Left lung (tissue), 4 donors: ENCODE measurements at regions not wholly inside any gene's neighbourhood (a gene's known extent, or its start where the extent isn't known, plus 50 kb on each side); places are given as distances from the start of the nearest gene placed in this dataset.
"Not testable (repeated sequence)": the region's sequence is repeated elsewhere in the genome, so short reads cannot be mapped to it uniquely, and the experiment has no call there.

ENCODE experiments used
- ATAC-seq: fragments of 200-7000 bp; cut with Tn5 transposase; one replicate; pipeline ENCODE4 v1.9.1; 2020; ENCODE audit warnings: moderate library complexity
- DNase-seq, 4 donors: peaks; one replicate each; pipeline ENCODE4 v3.0.0-alpha.2; 2013 to 2020
- H3K27ac ChIP-seq, 2 donors: fragments of 200-600 bp; sonication (generic) in 1 of 2; one replicate each; pipeline versions ENCODE4 v1.5.0 to v1.8.0; 2020 to 2021
- H3K27me3 ChIP-seq, 2 donors: fragments of 200-600 bp; sonication (generic) in 1 of 2; one replicate each; pipeline versions ENCODE4 v1.5.0 to v1.8.0; 2020 to 2021
- H3K36me3 ChIP-seq, 2 donors: fragments of 200-600 bp; sonication (generic) in 1 of 2; one replicate each; pipeline versions ENCODE4 v1.5.0 to v1.8.0; 2020 to 2021
- H3K4me1 ChIP-seq, 2 donors: fragments of 200-600 bp; one replicate each; pipeline ENCODE4 v1.8.0; 2021
- H3K4me3 ChIP-seq, 2 donors: fragments of 200-600 bp; sonication (generic) in 1 of 2; one replicate each; pipeline versions ENCODE4 v1.5.0 to v1.8.0; 2020 to 2021; ENCODE audit warnings: mild to moderate bottlenecking in 1 of 2
- H3K9me3 ChIP-seq, 2 donors: fragments of 200-600 bp; sonication (generic) in 1 of 2; one replicate each; pipeline versions ENCODE4 v1.5.0 to v1.8.0; 2020 to 2021
- CTCF ChIP-seq, 2 donors: fragments of 200-600 bp; sonication (generic) in 1 of 2; IDR thresholded peaks; one replicate each; pipeline versions ENCODE4 v1.5.0 to v1.8.0; 2021; ENCODE audit warnings: antibody characterized with exemption in 2 of 2
- intact Hi-C, 2 donors: fragments of 100-400 bp; cut with DNase I; formaldehyde crosslinking; loops; one replicate each; pipeline versions ENCODE4 v1.11.2 to v1.14.2; 2022
- donor health status: DM: no; HTN: yes; CAD: no.
- donor health status: DM: no; HTN: no; CAD: no.

- Histone ChIP-seq H3K36me3 (no peaks in the 10 kb centered on the region), H3K4me3 (no peak overlapping the region), H3K27ac (peak overlapping the region in 1 of 2 donors; percentile 19), H3K27me3 (no peaks in the 10 kb centered on the region), H3K9me3 (no peaks in the 10 kb centered on the region), H3K4me1 (no peaks in the 10 kb centered on the region)
- ATAC-seq (no peak), DNase-seq (no peak)
- no peak for TF ChIP-seq CTCF (IDR thresholded peaks at IDR 0.05)
- intact Hi-C loops: no loop called here
Measured at GRCh38 chr17:16866436-16866835, 105.5 kb downstream of the TNFRSF13B start.

GRCh38 chr17:16865704-16866103, 106.2 kb downstream of the TNFRSF13B start:
- DNase-seq, H3K27me3 ChIP-seq, H3K36me3 ChIP-seq, H3K9me3 ChIP-seq, H3K4me1 ChIP-seq, H3K4me3 ChIP-seq, intact Hi-C loops: not testable (repeated sequence)
- peak; percentile 66 for ATAC-seq
- peak overlapping the region in 1 of 2 donors; percentile 19 for H3K27ac ChIP-seq

GRCh38 chr17:16865077-16865613, 106.8 kb downstream of the TNFRSF13B start:
- H3K27ac ChIP-seq, H3K4me3 ChIP-seq, H3K27me3 ChIP-seq, H3K36me3 ChIP-seq, H3K9me3 ChIP-seq, intact Hi-C loops, H3K4me1 ChIP-seq: not testable (repeated sequence)
- peak; percentile 88 for ATAC-seq
- DNase-seq: peak in 2 of 4 donors; percentile 75 to 88

- H3K27ac ChIP-seq, DNase-seq, H3K36me3 ChIP-seq, intact Hi-C loops, H3K27me3 ChIP-seq, H3K4me3 ChIP-seq, H3K9me3 ChIP-seq, H3K4me1 ChIP-seq: not testable (repeated sequence)
- peak; percentile 35 for ATAC-seq
Measured at GRCh38 chr17:16864462-16865076, 107.3 kb downstream of the TNFRSF13B start.

GRCh38 chr17:16861152-16861551, 110.8 kb downstream of the TNFRSF13B start:
- H3K9me3 ChIP-seq, intact Hi-C loops, ATAC-seq, H3K27me3 ChIP-seq, H3K36me3 ChIP-seq, H3K4me1 ChIP-seq, H3K4me3 ChIP-seq, H3K27ac ChIP-seq, DNase-seq: not testable (repeated sequence)

- intact Hi-C loops, ATAC-seq, H3K4me3 ChIP-seq, H3K27me3 ChIP-seq, H3K27ac ChIP-seq, H3K9me3 ChIP-seq, DNase-seq, H3K4me1 ChIP-seq, H3K36me3 ChIP-seq: not testable (repeated sequence)
Measured at GRCh38 chr17:16860467-16860866, 111.5 kb downstream of the TNFRSF13B start.

GRCh38 chr17:16859515-16859914, 112.4 kb downstream of the TNFRSF13B start:
- not testable (repeated sequence) for DNase-seq, H3K27ac ChIP-seq

GRCh38 chr17:16857746-16858145, 114.2 kb downstream of the TNFRSF13B start:
- H3K9me3 ChIP-seq, intact Hi-C loops, ATAC-seq: not testable (repeated sequence)

More at GRCh38 chr17:16859515-16859914, 112.4 kb downstream of the TNFRSF13B start:
- H3K27me3 ChIP-seq, H3K4me3 ChIP-seq, H3K9me3 ChIP-seq, H3K4me1 ChIP-seq, ATAC-seq, H3K36me3 ChIP-seq, intact Hi-C loops: not testable (repeated sequence)

GRCh38 chr17:16856846-16857245, 115.1 kb downstream of the TNFRSF13B start:
- intact Hi-C loops, H3K4me1 ChIP-seq, H3K4me3 ChIP-seq, H3K36me3 ChIP-seq, ATAC-seq, DNase-seq, H3K9me3 ChIP-seq, H3K27me3 ChIP-seq, H3K27ac ChIP-seq: not testable (repeated sequence)

More at GRCh38 chr17:16857746-16858145, 114.2 kb downstream of the TNFRSF13B start:
- not testable (repeated sequence) for H3K36me3 ChIP-seq, H3K27me3 ChIP-seq, DNase-seq, H3K4me3 ChIP-seq, H3K27ac ChIP-seq, H3K4me1 ChIP-seq

GRCh38 chr17:16856171-16856570, 115.7 kb downstream of the TNFRSF13B start:
- H3K36me3 ChIP-seq, H3K4me1 ChIP-seq, DNase-seq, H3K27ac ChIP-seq, H3K27me3 ChIP-seq, H3K4me3 ChIP-seq, intact Hi-C loops, H3K9me3 ChIP-seq, ATAC-seq: not testable (repeated sequence)

- ATAC-seq, DNase-seq, H3K36me3 ChIP-seq, H3K4me1 ChIP-seq, H3K9me3 ChIP-seq, H3K4me3 ChIP-seq, H3K27ac ChIP-seq, H3K27me3 ChIP-seq, intact Hi-C loops: not testable (repeated sequence)
Measured at GRCh38 chr17:16854636-16855035, 117.3 kb downstream of the TNFRSF13B start.
